ENCODE measurements at regions not wholly inside any gene's neighbourhood (a gene's known extent, or its start where the extent isn't known, plus 50 kb on each side); places are given as distances from the start of the nearest gene placed in this dataset.

GRCh38 chr11:107232451-107232850, 214.2 kb upstream of the GUCY1A2 start (continued):
- TF ChIP-seq PRDM10 (IDR thresholded peaks at IDR 0.05; ENCODE audit: partially characterized antibody) (no peak), GTF2B (IDR thresholded peaks at IDR 0.05; ENCODE audit: extremely low read depth, insufficient read length) (no peak), LCOR (CRISPR knock-in tag; IDR thresholded peaks at IDR 0.05) (no peak), ARID3B (CRISPR knock-in tag; IDR thresholded peaks at IDR 0.05; ENCODE audit: borderline replicate concordance) (no peak), ZNF583 (CRISPR knock-in tag; IDR thresholded peaks at IDR 0.05) (no peak), RBM17 (IDR thresholded peaks at IDR 0.05; ENCODE audit: borderline replicate concordance, low read depth, low read length) (no peak), MBD1 (CRISPR knock-in tag; IDR thresholded peaks at IDR 0.05) (no peak), MGA (IDR thresholded peaks at IDR 0.05) (no peak)
